ENCODE measurements at regions not wholly inside any gene's neighbourhood (a gene's known extent, or its start where the extent isn't known, plus 50 kb on each side); places are given as distances from the start of the nearest gene placed in this dataset.

GRCh38 chr19:5257155-5258045, 83.2 kb downstream of the PTPRS start:
- H3K27ac ChIP-seq = no peak overlapping the region

GRCh38 chr19:5255602-5256231, 84.9 kb downstream of the PTPRS start:
- H3K27ac ChIP-seq = no peak overlapping the region
- no peak for TF ChIP-seq CTCF (conservative IDR thresholded peaks at IDR 0.05)

More at GRCh38 chr19:5257155-5258045, 83.2 kb downstream of the PTPRS start:
- TF ChIP-seq CTCF (conservative IDR thresholded peaks at IDR 0.05) = no peak

- no peak overlapping the region for H3K27ac ChIP-seq
- no peak for TF ChIP-seq CTCF (conservative IDR thresholded peaks at IDR 0.05)
These were observed 85.7 kb downstream of the PTPRS start for GRCh38 chr19:5254944-5255343.

GRCh38 chr19:5254543-5254942, 86.1 kb downstream of the PTPRS start:
- no peak for TF ChIP-seq CTCF (conservative IDR thresholded peaks at IDR 0.05)
- H3K27ac ChIP-seq = no peak overlapping the region

- TF ChIP-seq CTCF (conservative IDR thresholded peaks at IDR 0.05) = no peak
These were observed 87.1 kb downstream of the PTPRS start for GRCh38 chr19:5253406-5254110.

GRCh38 chr19:5251096-5252065, 89.2 kb downstream of the PTPRS start:
- H3K27ac ChIP-seq = no peak overlapping the region
- no peak for TF ChIP-seq CTCF (conservative IDR thresholded peaks at IDR 0.05)

More at GRCh38 chr19:5253406-5254110, 87.1 kb downstream of the PTPRS start:
- H3K27ac ChIP-seq = no peak overlapping the region

Data from VCaP (cell line).